BJ (cell line): ENCODE measurements at regions not wholly inside any gene's neighbourhood (a gene's known extent, or its start where the extent isn't known, plus 50 kb on each side); places are given as distances from the start of the nearest gene placed in this dataset.

Experiments
- CTCF ChIA-PET: fragments of 350-600 bp; formaldehyde crosslinking; extraction: SDS; loops from one replicate; lab custom pipeline; 2021; ENCODE audit warnings: antibody characterized with exemption, inconsistent platforms; lab: Yijun Ruan, JAX
- POLR2A ChIA-PET: fragments of 300-600 bp; sonication (Branson Sonifier 250); formaldehyde crosslinking; extraction: SDS; loops from one replicate; lab custom pipeline; 2021; ENCODE audit warnings: antibody characterized with exemption; lab: Charles Lee
- DNase-seq: peaks from one replicate; pipeline ENCODE4 v3.0.0-alpha.2; 2011; ENCODE audit warnings: low read depth
- H3K27me3 ChIP-seq: 2 replicates; pipeline ENCODE4 v1.6.0; 2011; ENCODE audit warnings: low read length; ENCODE audit not compliant: control insufficient read depth, insufficient read depth
- H3K36me3 ChIP-seq: 2 replicates; pipeline ENCODE4 v1.5.1; 2011; ENCODE audit warnings: low read length; ENCODE audit not compliant: control insufficient read depth, insufficient read depth
- H3K4me3 ChIP-seq: 2 replicates; pipeline ENCODE4 v1.5.1; 2011; ENCODE audit warnings: low read depth, mild to moderate bottlenecking, control low read depth, low read length
- TF ChIP-seq, protein P1 (sequence below): IDR thresholded peaks from 2 replicates; pipeline ENCODE4 v1.5.1; 2011; ENCODE audit warnings: low read depth, mild to moderate bottlenecking, control low read depth, inconsistent platforms, low read length, moderate library complexity; ENCODE audit not compliant: insufficient read depth

DNA sequence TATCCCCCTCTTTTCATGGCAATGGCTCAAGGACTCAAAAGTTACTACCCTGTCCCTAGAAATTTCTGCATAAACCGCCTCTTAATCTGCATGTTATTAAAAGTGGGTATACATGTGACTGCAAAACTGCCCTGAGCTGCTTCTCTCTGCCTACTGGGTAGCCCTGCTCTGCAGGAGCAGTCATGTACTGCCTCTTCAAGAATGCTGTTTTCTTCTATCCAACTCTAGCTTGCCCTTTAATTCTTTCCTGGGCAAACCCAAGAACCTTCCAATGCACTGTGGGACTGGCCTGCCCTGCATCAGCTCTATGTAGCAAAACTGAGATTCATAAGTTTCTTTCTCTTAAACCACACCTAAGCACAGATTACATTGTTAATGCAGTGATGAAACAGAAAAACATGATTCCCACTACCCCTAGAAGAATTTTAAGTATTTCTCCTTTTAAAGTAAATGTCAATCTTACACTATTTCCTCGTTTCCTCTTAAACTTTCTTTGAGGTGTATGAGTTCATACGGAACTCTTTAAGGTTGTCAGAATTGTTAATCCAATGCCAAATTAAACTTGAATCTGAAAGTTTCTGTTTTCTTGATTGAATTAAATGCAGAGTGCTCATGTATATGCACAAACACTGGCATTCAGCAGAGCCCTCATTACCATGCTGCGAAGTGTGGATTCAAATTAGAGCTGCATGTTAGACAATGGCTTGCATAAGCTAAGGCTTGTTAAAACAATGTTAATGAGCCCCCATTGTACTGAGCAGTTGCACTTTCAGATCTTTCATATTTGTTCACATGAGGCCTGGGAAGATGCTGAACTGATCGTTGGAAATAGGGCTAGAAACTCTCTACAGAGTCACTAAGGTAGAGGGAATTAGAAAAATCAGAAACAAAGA, 669.9 kb upstream of the PCDH20 start:
- POLR2A ChIA-PET, result no interaction called here
- CTCF ChIA-PET, result no interaction called here

DNA sequence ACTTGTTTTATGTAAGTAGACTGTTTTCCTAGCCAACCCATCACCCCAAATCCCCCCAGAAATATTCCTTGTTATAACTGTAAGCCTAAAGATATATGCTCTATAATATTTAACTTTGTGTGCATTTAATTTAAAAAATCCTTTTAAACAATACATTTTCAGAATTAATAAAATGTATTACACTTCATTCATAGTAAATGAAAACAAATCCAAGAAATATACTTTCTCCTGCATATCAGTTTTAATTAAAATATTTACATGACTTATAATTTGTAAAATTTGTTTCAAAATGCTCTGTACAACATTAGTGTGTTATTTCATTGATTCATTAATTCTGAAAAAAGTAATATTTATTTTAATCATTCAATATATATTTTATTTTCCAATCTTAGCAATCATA, 669.1 kb upstream of the PCDH20 start:
- CTCF ChIA-PET, result no interaction called here

More for the DNA sequence above, 669.9 kb upstream of the PCDH20 start:
- DNase-seq, result no peak
- TF ChIP-seq, protein P1, sequence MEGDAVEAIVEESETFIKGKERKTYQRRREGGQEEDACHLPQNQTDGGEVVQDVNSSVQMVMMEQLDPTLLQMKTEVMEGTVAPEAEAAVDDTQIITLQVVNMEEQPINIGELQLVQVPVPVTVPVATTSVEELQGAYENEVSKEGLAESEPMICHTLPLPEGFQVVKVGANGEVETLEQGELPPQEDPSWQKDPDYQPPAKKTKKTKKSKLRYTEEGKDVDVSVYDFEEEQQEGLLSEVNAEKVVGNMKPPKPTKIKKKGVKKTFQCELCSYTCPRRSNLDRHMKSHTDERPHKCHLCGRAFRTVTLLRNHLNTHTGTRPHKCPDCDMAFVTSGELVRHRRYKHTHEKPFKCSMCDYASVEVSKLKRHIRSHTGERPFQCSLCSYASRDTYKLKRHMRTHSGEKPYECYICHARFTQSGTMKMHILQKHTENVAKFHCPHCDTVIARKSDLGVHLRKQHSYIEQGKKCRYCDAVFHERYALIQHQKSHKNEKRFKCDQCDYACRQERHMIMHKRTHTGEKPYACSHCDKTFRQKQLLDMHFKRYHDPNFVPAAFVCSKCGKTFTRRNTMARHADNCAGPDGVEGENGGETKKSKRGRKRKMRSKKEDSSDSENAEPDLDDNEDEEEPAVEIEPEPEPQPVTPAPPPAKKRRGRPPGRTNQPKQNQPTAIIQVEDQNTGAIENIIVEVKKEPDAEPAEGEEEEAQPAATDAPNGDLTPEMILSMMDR, result no peak
- no peak overlapping the region for H3K4me3 ChIP-seq
- no peaks in the 10 kb centered on the region for H3K36me3 ChIP-seq
- no peaks in the 10 kb centered on the region for H3K27me3 ChIP-seq

DNA sequence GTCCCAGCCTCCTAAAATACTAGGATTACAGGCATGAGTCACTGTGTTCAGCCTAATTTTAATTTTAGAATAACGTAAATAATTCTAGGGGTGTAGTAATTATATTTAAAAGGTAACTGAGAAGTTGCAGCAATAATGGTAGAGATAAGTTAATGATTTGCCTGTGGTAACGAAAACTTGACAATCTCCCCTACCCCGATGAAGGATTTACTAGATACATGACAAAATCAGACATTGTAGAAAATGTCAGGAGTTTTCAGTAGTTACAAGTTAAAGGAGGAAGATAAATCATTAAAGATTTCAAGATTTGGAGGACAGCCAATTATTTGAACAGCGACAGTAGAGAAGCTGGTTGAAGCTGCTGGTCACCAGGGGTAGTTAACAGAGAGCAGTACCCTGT, 652.2 kb upstream of the PCDH20 start:
- POLR2A ChIA-PET, result no interaction called here
- DNase-seq, result no peak
- Histone ChIP-seq H3K27me3 (no peaks in the 10 kb centered on the region), H3K4me3 (no peak overlapping the region), H3K36me3 (no peaks in the 10 kb centered on the region)
- TF ChIP-seq, protein P1, result no peak
- CTCF ChIA-PET, result no interaction called here

More for the DNA sequence above, 669.1 kb upstream of the PCDH20 start:
- TF ChIP-seq, protein P1, result no peak
- Histone ChIP-seq H3K4me3 (no peak overlapping the region), H3K27me3 (no peaks in the 10 kb centered on the region), H3K36me3 (no peaks in the 10 kb centered on the region)
- no peak for DNase-seq
- POLR2A ChIA-PET, result no interaction called here

DNA sequence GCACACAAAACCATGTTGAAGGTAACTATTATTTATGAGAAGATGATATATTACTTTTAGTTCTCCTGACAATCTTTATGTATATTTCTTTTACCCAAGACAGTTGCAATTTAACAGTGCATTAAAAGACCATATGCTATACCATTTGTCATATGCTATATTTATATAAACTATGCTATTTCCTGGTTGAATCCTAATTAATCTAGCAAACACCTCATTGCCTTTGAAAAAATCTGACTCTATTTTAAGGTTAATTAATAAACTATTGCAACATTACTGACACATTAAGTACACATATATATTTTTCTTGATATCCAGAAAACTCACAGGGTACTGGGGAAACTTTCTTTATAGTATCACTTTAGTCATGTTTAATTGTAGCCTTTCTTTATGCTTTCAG, 649.4 kb upstream of the PCDH20 start:
- Histone ChIP-seq H3K27me3 (no peaks in the 10 kb centered on the region), H3K4me3 (no peak overlapping the region), H3K36me3 (no peaks in the 10 kb centered on the region)
- DNase-seq, result no peak
- TF ChIP-seq, protein P1, result no peak
- ChIA-PET POLR2A (no interaction called here), CTCF (no interaction called here)

DNA sequence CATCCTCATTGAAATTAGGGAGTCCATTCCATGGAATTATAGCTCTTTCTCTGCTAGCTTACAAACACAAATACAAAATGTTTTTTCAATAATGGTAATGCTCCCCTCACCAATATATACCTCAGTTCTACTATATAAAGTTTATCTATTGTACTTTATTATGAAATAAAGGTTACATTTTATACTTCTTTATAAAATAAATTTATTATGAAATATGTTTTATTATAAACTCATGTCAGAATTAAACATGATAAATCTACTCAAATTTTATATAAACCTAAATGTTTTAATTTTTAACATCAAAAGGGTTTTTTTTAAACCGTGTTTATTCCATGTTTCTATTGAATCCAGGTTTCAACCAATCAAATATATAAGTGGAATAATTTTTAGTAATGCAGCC, 646.1 kb upstream of the PCDH20 start:
- ChIA-PET CTCF (no interaction called here), POLR2A (no interaction called here)
- TF ChIP-seq, protein P1, result no peak
- H3K27me3 ChIP-seq, result no peaks in the 10 kb centered on the region
- no peaks in the 10 kb centered on the region for H3K36me3 ChIP-seq
- DNase-seq, result no peak
- H3K4me3 ChIP-seq, result no peak overlapping the region
